Right ventricle myocardium superior (tissue), 1 donor: ENCODE measurements at regions not wholly inside any gene's neighbourhood (a gene's known extent, or its start where the extent isn't known, plus 50 kb on each side); places are given as distances from the start of the nearest gene placed in this dataset.

Experiments used
- ATAC-seq: fragments of 200-7000 bp; cut with Tn5 transposase; one replicate; pipeline ENCODE4 v1.9.1; 2020; ENCODE audit warnings: mild to moderate bottlenecking; ENCODE audit not compliant: poor library complexity
- DNase-seq: peaks from one replicate; pipeline ENCODE4 v3.0.0-alpha.2; 2020
- intact Hi-C: fragments of 100-400 bp; cut with DNase I; formaldehyde crosslinking; loops from one replicate; pipeline ENCODE4 v1.11.2; 2022
- donor health status: DM: no; HTN: yes; CAD: no; lungs with severe emphysema.

GRCh38 chr13:75073786-75074185, 408.2 kb downstream of the TBC1D4 start:
- ATAC-seq = no peak
- intact Hi-C loops = no loop called here
- DNase-seq = no peak

GRCh38 chr13:75072891-75073290, 409.1 kb downstream of the TBC1D4 start:
- intact Hi-C loops = no loop called here
- ATAC-seq (no peak), DNase-seq (no peak)

GRCh38 chr13:75072368-75072767, 409.6 kb downstream of the TBC1D4 start:
- no peak for DNase-seq
- intact Hi-C loops = no loop called here
- ATAC-seq = no peak

GRCh38 chr13:75071796-75072195, 410.2 kb downstream of the TBC1D4 start:
- DNase-seq (no peak), ATAC-seq (no peak)
- intact Hi-C loops = no loop called here

GRCh38 chr13:75071395-75071794, 410.6 kb downstream of the TBC1D4 start:
- DNase-seq (no peak), ATAC-seq (no peak)
- intact Hi-C loops = no loop called here

- DNase-seq = no peak
These were observed 420.1 kb downstream of the TBC1D4 start for GRCh38 chr13:75061909-75062308.

GRCh38 chr13:75055296-75055695, 426.7 kb downstream of the TBC1D4 start:
- DNase-seq = no peak
- intact Hi-C loops = no loop called here
- no peak for ATAC-seq

More at GRCh38 chr13:75061909-75062308, 420.1 kb downstream of the TBC1D4 start:
- ATAC-seq = no peak
- intact Hi-C loops = no loop called here

GRCh38 chr13:75052616-75053015, 429.4 kb downstream of the TBC1D4 start:
- ATAC-seq (no peak), DNase-seq (no peak)
- intact Hi-C loops = no loop called here

GRCh38 chr13:75050419-75051046, 431.4 kb downstream of the TBC1D4 start:
- intact Hi-C loops = no loop called here
- DNase-seq (no peak), ATAC-seq (no peak)

GRCh38 chr13:75049735-75050335, 432.1 kb downstream of the TBC1D4 start:
- DNase-seq (no peak), ATAC-seq (no peak)
- intact Hi-C loops = no loop called here

- intact Hi-C loops = no loop called here
- DNase-seq (no peak), ATAC-seq (no peak)
These were observed 439.2 kb downstream of the TBC1D4 start for GRCh38 chr13:75042807-75043206.

- DNase-seq (no peak), ATAC-seq (no peak)
- intact Hi-C loops = no loop called here
These were observed 443.4 kb downstream of the TBC1D4 start for GRCh38 chr13:75038393-75039113.

- no peak for ATAC-seq
- intact Hi-C loops = no loop called here
- no peak for DNase-seq
These were observed 456.0 kb downstream of the TBC1D4 start for GRCh38 chr13:75025956-75026355.

- DNase-seq (no peak), ATAC-seq (no peak)
- intact Hi-C loops = no loop called here
These were observed 457.4 kb downstream of the TBC1D4 start for GRCh38 chr13:75024602-75025001.

- intact Hi-C loops = no loop called here
- ATAC-seq (no peak), DNase-seq (no peak)
These were observed 458.4 kb downstream of the TBC1D4 start for GRCh38 chr13:75023609-75024008.

GRCh38 chr13:75021151-75021550, 460.8 kb downstream of the TBC1D4 start:
- no peak for ATAC-seq
- intact Hi-C loops = no loop called here
- DNase-seq = no peak

GRCh38 chr13:75016225-75016624, 465.7 kb downstream of the TBC1D4 start:
- intact Hi-C loops = no loop called here
- no peak for ATAC-seq
- no peak for DNase-seq

- ATAC-seq = no peak
- DNase-seq = no peak
- intact Hi-C loops = no loop called here
These were observed 468.2 kb downstream of the TBC1D4 start for GRCh38 chr13:75013818-75014217.

GRCh38 chr13:75010941-75011340, 471.0 kb downstream of the TBC1D4 start:
- DNase-seq = no peak
- intact Hi-C loops = no loop called here
- ATAC-seq = no peak

- intact Hi-C loops = no loop called here
- DNase-seq = no peak
- no peak for ATAC-seq
These were observed 473.0 kb downstream of the TBC1D4 start for GRCh38 chr13:75008926-75009325.
